ENCODE measurements at regions not wholly inside any gene's neighbourhood (a gene's known extent, or its start where the extent isn't known, plus 50 kb on each side); places are given as distances from the start of the nearest gene placed in this dataset.

GRCh38 chr12:43165351-43165750 lies 386.7 kb downstream of the ADAMTS20 start:
- 65% methylated on average over 2 of the region's 2 CpGs for WGBS

DNA sequence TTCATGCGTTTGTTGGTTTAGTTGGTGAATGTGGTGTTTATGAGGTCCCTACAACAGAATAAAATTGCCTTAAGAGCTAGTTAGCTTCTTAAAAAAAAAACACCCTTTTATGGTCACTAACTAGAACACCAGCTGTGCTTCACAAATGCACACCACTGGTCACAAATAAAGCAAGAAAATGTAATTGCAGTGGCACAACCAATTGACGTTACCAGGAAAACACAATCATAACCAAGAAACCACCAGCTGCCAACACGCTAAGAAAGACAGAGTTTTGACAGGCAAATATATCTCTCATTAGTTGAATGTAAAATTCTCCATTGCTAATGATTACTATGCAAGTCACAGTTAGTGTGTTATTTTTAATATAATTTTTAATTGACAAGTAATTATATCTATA lies 389.9 kb downstream of the ADAMTS20 start:
- 81% methylated on average over 3 of the region's 3 CpGs for WGBS
- Histone ChIP-seq H3K9me3 (ENCODE audit: control insufficient read depth in 4 of 4, low read length in 3 of 4) (no peaks in the 10 kb centered on the region), H3K27me3 (ENCODE audit: control insufficient read depth in 4 of 4, insufficient read depth in 4 of 4, low read length in 3 of 4) (no peaks in the 10 kb centered on the region), H3K4me3 (ENCODE audit: low read depth in 1 of 3, low read length in 3 of 3) (no peak overlapping the region), H3K9ac (ENCODE audit: low read depth in 1 of 2, low read length in 2 of 2) (no peak overlapping the region), H3K27ac (ENCODE audit: low read depth in 1 of 2, low read length in 2 of 2) (no peak overlapping the region), H3K4me1 (ENCODE audit: control insufficient read depth in 4 of 4, insufficient read depth in 4 of 4, low read length in 3 of 4) (no peaks in the 10 kb centered on the region), H3K36me3 (ENCODE audit: control insufficient read depth in 4 of 4, insufficient read depth in 3 of 4, low read depth in 1 of 4, low read length in 3 of 4) (no peaks in the 10 kb centered on the region)
- DNase-seq (ENCODE audit: low spot score), result no peak
- TF ChIP-seq FOXA1 (IDR thresholded peaks at IDR 0.05), result no peak
- TF ChIP-seq RAD21 (IDR thresholded peaks at IDR 0.05), result no peak
- TF ChIP-seq NR2F2 (IDR thresholded peaks at IDR 0.05), result no peak
- no peak for TF ChIP-seq HNF4G (IDR thresholded peaks at IDR 0.05)
- TF ChIP-seq FOXA2 (IDR thresholded peaks at IDR 0.05), result no peak
- TF ChIP-seq HNF4A (conservative IDR thresholded peaks at IDR 0.05), result no peak
- no peak for TF ChIP-seq JUND (IDR thresholded peaks at IDR 0.05)
- TF ChIP-seq REST (IDR thresholded peaks at IDR 0.05), result no peak
- TF ChIP-seq RXRA (IDR thresholded peaks at IDR 0.05), result no peak
- TF ChIP-seq TAF1 (conservative IDR thresholded peaks at IDR 0.05), result no peak
- no peak for TF ChIP-seq GABPA (IDR thresholded peaks at IDR 0.05 in 1 of 2, conservative IDR thresholded peaks at IDR 0.05 in 1 of 2)
- TF ChIP-seq, protein P1, sequence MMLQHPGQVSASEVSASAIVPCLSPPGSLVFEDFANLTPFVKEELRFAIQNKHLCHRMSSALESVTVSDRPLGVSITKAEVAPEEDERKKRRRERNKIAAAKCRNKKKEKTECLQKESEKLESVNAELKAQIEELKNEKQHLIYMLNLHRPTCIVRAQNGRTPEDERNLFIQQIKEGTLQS (IDR thresholded peaks at IDR 0.05), result no peak
- no peak for TF ChIP-seq SP1 (IDR thresholded peaks at IDR 0.05)
- TF ChIP-seq, protein P2, sequence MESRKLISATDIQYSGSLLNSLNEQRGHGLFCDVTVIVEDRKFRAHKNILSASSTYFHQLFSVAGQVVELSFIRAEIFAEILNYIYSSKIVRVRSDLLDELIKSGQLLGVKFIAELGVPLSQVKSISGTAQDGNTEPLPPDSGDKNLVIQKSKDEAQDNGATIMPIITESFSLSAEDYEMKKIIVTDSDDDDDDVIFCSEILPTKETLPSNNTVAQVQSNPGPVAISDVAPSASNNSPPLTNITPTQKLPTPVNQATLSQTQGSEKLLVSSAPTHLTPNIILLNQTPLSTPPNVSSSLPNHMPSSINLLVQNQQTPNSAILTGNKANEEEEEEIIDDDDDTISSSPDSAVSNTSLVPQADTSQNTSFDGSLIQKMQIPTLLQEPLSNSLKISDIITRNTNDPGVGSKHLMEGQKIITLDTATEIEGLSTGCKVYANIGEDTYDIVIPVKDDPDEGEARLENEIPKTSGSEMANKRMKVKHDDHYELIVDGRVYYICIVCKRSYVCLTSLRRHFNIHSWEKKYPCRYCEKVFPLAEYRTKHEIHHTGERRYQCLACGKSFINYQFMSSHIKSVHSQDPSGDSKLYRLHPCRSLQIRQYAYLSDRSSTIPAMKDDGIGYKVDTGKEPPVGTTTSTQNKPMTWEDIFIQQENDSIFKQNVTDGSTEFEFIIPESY (IDR thresholded peaks at IDR 0.05), result no peak
- no peak for TF ChIP-seq YY1 (IDR thresholded peaks at IDR 0.05)
- no peak for TF ChIP-seq MAX (IDR thresholded peaks at IDR 0.05)

More at GRCh38 chr12:43165351-43165750, 386.7 kb downstream of the ADAMTS20 start:
- Histone ChIP-seq H3K4me3 (ENCODE audit: low read depth in 1 of 3, low read length in 3 of 3) (no peak overlapping the region), H3K27me3 (ENCODE audit: control insufficient read depth in 4 of 4, insufficient read depth in 4 of 4, low read length in 3 of 4) (no peaks in the 10 kb centered on the region), H3K4me1 (ENCODE audit: control insufficient read depth in 4 of 4, insufficient read depth in 4 of 4, low read length in 3 of 4) (no peaks in the 10 kb centered on the region), H3K36me3 (ENCODE audit: control insufficient read depth in 4 of 4, insufficient read depth in 3 of 4, low read depth in 1 of 4, low read length in 3 of 4) (no peaks in the 10 kb centered on the region), H3K27ac (ENCODE audit: low read depth in 1 of 2, low read length in 2 of 2) (no peak overlapping the region), H3K9me3 (ENCODE audit: control insufficient read depth in 4 of 4, low read length in 3 of 4) (no peaks in the 10 kb centered on the region), H3K9ac (ENCODE audit: low read depth in 1 of 2, low read length in 2 of 2) (no peak overlapping the region)
- TF ChIP-seq FOXA1 (IDR thresholded peaks at IDR 0.05) (no peak), FOXA2 (IDR thresholded peaks at IDR 0.05) (no peak), MAX (IDR thresholded peaks at IDR 0.05) (no peak), YY1 (IDR thresholded peaks at IDR 0.05) (no peak), REST (IDR thresholded peaks at IDR 0.05) (no peak), JUND (IDR thresholded peaks at IDR 0.05) (no peak), TAF1 (conservative IDR thresholded peaks at IDR 0.05) (no peak)
- TF ChIP-seq, protein P1 (IDR thresholded peaks at IDR 0.05), result no peak
- DNase-seq (ENCODE audit: low spot score), result no peak

Data from liver (tissue), 7 donors.